Loucy (cell line): ENCODE measurements at regions not wholly inside any gene's neighbourhood (a gene's known extent, or its start where the extent isn't known, plus 50 kb on each side); places are given as distances from the start of the nearest gene placed in this dataset.

ENCODE experiments used
- CTCF ChIP-seq: fragments of 200-600 bp; sonication (generic); conservative IDR thresholded peaks from 2 replicates; pipeline ENCODE4 v1.5.1; 2014; ENCODE audit warnings: mild to moderate bottlenecking, antibody characterized with exemption, low read length
- EZH2phosphoT487 ChIP-seq: fragments of 200-600 bp; IDR thresholded peaks from 2 replicates; pipeline ENCODE4 v1.6.1; 2018; ENCODE audit warnings: antibody characterized with exemption, mild to moderate bottlenecking, moderate library complexity, borderline replicate concordance

GRCh38 chr5:68528821-68529273 lies 313.3 kb downstream of the PIK3R1 start:
- TF ChIP-seq CTCF (no peak), EZH2phosphoT487 (no peak)
